ENCODE measurements at regions not wholly inside any gene's neighbourhood (a gene's known extent, or its start where the extent isn't known, plus 50 kb on each side); places are given as distances from the start of the nearest gene placed in this dataset.

DNA sequence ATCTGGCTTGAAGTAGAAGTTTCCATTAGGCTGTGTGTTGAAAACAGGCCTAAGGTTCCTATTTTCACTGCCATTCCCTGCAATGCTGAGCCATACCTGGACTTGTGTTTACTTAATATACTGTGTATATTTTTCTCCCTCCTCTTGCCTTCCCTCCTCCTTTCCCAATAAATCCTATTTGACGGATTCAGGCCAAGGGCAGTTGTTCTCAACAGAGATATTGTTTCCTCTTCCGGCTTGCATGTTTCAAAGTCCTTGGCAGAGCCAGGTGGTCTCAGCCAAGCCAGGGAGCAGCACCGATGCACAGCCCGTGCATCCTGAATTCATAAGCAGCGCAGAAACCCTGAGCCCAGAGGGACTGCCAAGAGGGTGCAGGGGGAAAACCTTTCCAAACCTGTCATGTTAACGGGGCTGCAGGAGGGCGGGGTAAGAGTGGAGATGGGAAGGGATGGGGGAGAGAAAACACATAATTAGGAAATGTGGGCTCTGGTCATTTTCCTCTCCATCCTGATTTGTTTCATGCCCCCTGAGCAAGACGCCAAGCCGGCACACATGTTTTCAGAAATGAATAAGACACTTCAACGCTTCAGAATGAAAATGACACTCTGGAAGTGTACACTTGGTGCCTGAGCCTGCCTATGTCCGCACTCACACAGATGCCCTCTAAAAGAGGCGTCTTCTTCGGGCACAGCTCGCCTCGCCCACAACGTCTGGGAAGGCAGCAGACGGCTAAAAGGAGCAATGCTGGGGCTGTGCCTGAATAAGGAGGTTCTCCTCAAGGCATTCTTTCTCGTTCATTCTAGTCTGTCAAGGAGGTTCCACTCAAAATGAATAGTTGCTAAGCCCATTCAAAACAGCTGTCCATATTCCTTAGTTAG, 149.3 kb upstream of the UBL3 start:
- H3K27ac ChIP-seq (ENCODE audit: poor library complexity, severe bottlenecking): no peak overlapping the region
- TF ChIP-seq, protein P1, sequence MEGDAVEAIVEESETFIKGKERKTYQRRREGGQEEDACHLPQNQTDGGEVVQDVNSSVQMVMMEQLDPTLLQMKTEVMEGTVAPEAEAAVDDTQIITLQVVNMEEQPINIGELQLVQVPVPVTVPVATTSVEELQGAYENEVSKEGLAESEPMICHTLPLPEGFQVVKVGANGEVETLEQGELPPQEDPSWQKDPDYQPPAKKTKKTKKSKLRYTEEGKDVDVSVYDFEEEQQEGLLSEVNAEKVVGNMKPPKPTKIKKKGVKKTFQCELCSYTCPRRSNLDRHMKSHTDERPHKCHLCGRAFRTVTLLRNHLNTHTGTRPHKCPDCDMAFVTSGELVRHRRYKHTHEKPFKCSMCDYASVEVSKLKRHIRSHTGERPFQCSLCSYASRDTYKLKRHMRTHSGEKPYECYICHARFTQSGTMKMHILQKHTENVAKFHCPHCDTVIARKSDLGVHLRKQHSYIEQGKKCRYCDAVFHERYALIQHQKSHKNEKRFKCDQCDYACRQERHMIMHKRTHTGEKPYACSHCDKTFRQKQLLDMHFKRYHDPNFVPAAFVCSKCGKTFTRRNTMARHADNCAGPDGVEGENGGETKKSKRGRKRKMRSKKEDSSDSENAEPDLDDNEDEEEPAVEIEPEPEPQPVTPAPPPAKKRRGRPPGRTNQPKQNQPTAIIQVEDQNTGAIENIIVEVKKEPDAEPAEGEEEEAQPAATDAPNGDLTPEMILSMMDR (IDR thresholded peaks at IDR 0.05; ENCODE audit: poor library complexity, severe bottlenecking): no peak
- no peaks in the 10 kb centered on the region for H3K27me3 ChIP-seq (ENCODE audit: insufficient read depth, poor library complexity, severe bottlenecking)
- H3K36me3 ChIP-seq (ENCODE audit: low read depth): no peaks in the 10 kb centered on the region
- no peaks in the 10 kb centered on the region for H3K9me3 ChIP-seq (ENCODE audit: severe bottlenecking)
- ATAC-seq (ENCODE audit: low read depth) (no peak), DNase-seq (ENCODE audit: low spot score) (no peak)
- no peak overlapping the region for H3K4me3 ChIP-seq (ENCODE audit: severe bottlenecking)
- peaks cover 10% of the 10 kb centered on the region for H3K4me1 ChIP-seq (ENCODE audit: insufficient read depth, poor library complexity, severe bottlenecking)

DNA sequence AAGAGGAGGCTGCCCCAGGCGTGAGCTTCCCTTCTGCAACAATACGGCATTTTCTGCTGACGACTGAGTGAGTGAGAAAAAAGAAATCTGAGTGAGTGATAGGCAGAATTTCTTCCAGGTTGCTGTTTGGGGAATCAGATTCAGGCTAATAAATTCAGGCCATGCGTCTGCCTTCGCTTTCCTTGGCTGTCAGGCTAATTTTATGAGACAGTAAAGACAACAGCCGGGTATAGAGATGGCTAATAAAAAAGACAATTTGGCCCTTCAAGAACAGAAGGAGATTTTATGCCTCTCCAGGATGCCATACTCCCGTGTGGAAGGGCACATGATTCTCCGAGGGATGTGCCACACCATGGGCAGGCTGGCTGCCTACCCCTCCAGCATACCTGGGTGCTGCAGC, 145.9 kb upstream of the UBL3 start:
- TF ChIP-seq, protein P1 (IDR thresholded peaks at IDR 0.05; ENCODE audit: poor library complexity, severe bottlenecking): no peak
- Histone ChIP-seq H3K4me1 (ENCODE audit: insufficient read depth, poor library complexity, severe bottlenecking) (no peaks in the 10 kb centered on the region), H3K36me3 (ENCODE audit: low read depth) (no peaks in the 10 kb centered on the region), H3K4me3 (ENCODE audit: severe bottlenecking) (no peak overlapping the region), H3K27ac (ENCODE audit: poor library complexity, severe bottlenecking) (no peak overlapping the region), H3K9me3 (ENCODE audit: severe bottlenecking) (no peaks in the 10 kb centered on the region), H3K27me3 (ENCODE audit: insufficient read depth, poor library complexity, severe bottlenecking) (no peaks in the 10 kb centered on the region)
- ATAC-seq (ENCODE audit: low read depth) (no peak), DNase-seq (ENCODE audit: low spot score) (no peak)

DNA sequence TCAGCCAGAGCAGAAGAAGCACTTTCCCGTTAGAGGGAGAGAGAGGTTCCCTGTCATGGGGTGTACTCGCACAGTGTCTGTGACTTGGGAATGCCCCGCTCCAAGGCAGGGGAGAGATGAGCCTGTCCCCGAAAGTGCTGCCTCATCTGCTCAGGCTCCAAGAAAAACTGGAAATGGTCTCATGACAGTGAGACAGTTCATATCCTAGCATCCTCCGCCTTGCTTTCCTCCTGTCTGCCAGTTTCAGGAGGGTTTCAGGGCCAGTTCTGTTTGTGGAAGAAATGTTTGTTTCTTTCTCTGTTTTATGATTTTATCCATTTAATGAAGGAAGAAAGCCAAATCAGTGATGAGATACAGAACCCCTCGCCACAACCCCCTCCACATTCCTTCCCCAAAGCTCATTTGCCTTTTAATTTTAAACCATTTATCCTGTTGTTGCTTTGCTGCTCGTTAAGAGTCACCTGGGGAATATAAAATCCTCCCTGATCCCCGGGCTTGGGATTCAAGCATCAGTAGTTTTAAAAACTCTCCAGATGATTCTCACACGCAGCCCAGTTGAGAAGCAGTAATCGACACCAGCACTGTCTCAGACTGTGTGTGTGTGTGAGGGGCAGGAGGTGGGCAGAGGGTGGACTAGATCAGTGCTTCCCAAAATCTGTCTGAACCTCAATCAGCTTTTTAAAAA, 144.6 kb upstream of the UBL3 start:
- ATAC-seq (ENCODE audit: low read depth) (no peak), DNase-seq (ENCODE audit: low spot score) (no peak)

DNA sequence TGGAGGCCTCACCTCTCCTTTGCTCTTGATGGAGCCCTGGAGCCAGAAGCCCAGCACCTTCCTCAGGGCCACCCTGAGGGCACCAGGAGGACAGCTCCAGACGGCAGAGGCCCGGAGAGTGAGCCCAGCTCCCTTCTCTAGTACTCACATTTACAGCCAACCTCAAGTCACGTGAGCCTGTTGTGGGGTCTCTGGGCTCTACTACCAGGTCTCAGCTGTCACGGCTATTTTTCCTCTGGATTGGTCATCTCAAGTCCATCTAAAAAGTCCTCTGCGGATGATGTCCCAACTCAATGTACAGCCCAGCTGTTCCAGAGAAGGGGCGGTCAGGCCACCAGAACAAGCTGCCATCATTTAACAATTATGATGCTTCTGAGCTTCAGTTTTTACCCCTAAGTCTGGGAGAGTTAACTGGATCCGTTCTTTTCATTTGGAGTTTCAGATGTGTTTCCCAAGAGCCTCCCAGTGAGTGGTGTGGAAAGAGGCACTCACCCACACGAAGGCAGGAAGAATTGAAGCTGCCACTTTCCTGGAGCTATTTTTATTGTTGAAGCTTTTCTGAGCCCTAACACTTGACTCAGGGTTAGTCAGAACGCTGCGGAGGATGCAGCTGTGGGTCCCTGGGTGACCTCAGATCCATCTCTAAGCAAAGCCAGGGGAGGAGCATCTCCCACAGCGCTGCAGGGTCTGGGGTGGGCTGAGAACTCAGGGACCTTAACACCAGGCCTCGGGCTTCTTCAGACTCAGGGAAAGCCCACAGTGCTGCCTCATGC, 143.5 kb upstream of the UBL3 start:
- Histone ChIP-seq H3K4me1 (ENCODE audit: insufficient read depth, poor library complexity, severe bottlenecking) (no peaks in the 10 kb centered on the region), H3K27me3 (ENCODE audit: insufficient read depth, poor library complexity, severe bottlenecking) (no peaks in the 10 kb centered on the region), H3K36me3 (ENCODE audit: low read depth) (no peaks in the 10 kb centered on the region), H3K27ac (ENCODE audit: poor library complexity, severe bottlenecking) (no peak overlapping the region), H3K4me3 (ENCODE audit: severe bottlenecking) (no peak overlapping the region), H3K9me3 (ENCODE audit: severe bottlenecking) (no peaks in the 10 kb centered on the region)
- ATAC-seq (ENCODE audit: low read depth) (peak; percentile 46), DNase-seq (ENCODE audit: low spot score) (no peak)
- TF ChIP-seq, protein P1 (IDR thresholded peaks at IDR 0.05; ENCODE audit: poor library complexity, severe bottlenecking): no peak

More for the DNA sequence above, 144.6 kb upstream of the UBL3 start:
- H3K9me3 ChIP-seq (ENCODE audit: severe bottlenecking): no peaks in the 10 kb centered on the region
- H3K4me1 ChIP-seq (ENCODE audit: insufficient read depth, poor library complexity, severe bottlenecking): no peaks in the 10 kb centered on the region
- TF ChIP-seq, protein P1 (IDR thresholded peaks at IDR 0.05; ENCODE audit: poor library complexity, severe bottlenecking): no peak
- H3K4me3 ChIP-seq (ENCODE audit: severe bottlenecking): no peak overlapping the region
- no peaks in the 10 kb centered on the region for H3K27me3 ChIP-seq (ENCODE audit: insufficient read depth, poor library complexity, severe bottlenecking)
- no peak overlapping the region for H3K27ac ChIP-seq (ENCODE audit: poor library complexity, severe bottlenecking)
- H3K36me3 ChIP-seq (ENCODE audit: low read depth): no peaks in the 10 kb centered on the region

Data from RWPE2 (cell line).